ENCODE measurements at regions not wholly inside any gene's neighbourhood (a gene's known extent, or its start where the extent isn't known, plus 50 kb on each side); places are given as distances from the start of the nearest gene placed in this dataset.

DNA sequence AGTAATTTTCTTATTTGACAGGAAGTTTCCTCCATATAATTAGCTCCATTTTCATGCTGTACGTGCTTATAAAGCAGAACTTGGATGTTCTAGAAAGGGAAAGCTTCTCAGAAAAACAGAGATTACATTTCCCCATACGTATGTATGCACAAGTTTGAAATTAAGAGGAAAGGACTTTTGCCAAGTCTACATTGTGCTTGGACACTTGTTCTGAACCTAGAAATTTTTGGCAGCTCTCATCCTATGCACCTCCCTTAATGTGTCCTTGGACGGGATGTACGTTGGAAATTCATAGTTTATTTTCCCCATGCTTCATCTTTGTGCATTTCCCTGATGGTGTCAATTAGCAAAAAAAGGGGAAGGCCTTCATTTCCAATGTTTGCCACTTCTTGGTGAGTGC, 322.7 kb downstream of the BLID start:
- H3K27me3 Mint-ChIP-seq = peaks cover 6% of the 10 kb centered on the region
- no peaks in the 10 kb centered on the region for H3K36me3 Mint-ChIP-seq (ENCODE audit: insufficient read depth)
- no peaks in the 10 kb centered on the region for H3K4me1 Mint-ChIP-seq (ENCODE audit: low read depth)
- H3K27ac Mint-ChIP-seq = no peak overlapping the region
- no peak overlapping the region for H3K4me3 Mint-ChIP-seq (ENCODE audit: low read depth)
- no peak for TF ChIP-seq CTCF (IDR thresholded peaks at IDR 0.05; ENCODE audit: unreplicated experiment)
- DNase-seq (ENCODE audit: low spot score, unreplicated experiment) = no peak
- no peaks in the 10 kb centered on the region for H3K9me3 Mint-ChIP-seq (ENCODE audit: low read depth)

DNA sequence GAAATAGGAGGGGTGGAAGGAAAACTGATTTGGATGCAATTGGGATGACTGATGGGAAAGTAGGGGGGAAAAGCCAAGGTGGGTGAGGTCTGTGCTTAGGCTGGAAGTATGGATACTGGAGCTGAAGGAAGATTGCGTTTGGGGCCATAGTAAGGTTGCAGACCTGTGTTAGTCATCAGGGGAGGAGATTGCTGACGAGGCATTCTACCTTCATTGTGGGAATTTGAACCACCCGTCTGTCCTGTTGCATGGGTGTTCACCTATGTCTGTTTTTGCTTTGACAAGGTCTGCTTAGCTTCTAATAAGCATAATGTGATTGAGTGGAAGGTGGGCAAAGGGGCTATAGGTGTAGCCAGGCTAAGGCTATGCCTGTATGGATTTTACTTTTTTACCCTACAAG, 323.8 kb downstream of the BLID start:
- Mint-ChIP-seq H3K27me3 (peaks cover 6% of the 10 kb centered on the region), H3K36me3 (ENCODE audit: insufficient read depth) (no peaks in the 10 kb centered on the region), H3K4me1 (ENCODE audit: low read depth) (no peaks in the 10 kb centered on the region), H3K9me3 (ENCODE audit: low read depth) (no peaks in the 10 kb centered on the region), H3K4me3 (ENCODE audit: low read depth) (no peak overlapping the region), H3K27ac (no peak overlapping the region)
- DNase-seq (ENCODE audit: low spot score, unreplicated experiment) = no peak
- TF ChIP-seq CTCF (IDR thresholded peaks at IDR 0.05; ENCODE audit: unreplicated experiment) = no peak

DNA sequence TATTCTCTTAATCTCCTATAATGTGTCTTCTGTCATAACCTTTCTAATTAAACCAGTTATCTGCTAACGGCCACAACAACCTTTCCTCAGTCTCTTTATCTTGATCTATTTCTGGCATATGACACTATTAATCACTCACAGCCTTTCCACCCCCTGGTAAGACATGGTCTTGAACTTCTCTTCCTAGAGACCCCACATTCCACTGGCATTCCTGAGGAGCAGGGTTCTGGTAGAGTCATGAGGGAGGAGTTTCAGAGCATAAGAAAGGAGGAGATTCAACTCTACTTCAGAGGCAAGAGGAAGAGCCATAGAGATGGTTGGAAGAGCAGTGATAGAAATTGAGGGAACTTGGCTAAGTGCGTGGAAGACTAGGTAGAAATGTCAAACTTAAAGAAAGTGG, 325.6 kb downstream of the BLID start:
- H3K27me3 Mint-ChIP-seq = peaks cover 6% of the 10 kb centered on the region
- peaks cover 3% of the 10 kb centered on the region for H3K36me3 Mint-ChIP-seq (ENCODE audit: insufficient read depth)
- no peak for DNase-seq (ENCODE audit: low spot score, unreplicated experiment)
- no peak overlapping the region for H3K4me3 Mint-ChIP-seq (ENCODE audit: low read depth)
- H3K27ac Mint-ChIP-seq = no peak overlapping the region
- TF ChIP-seq CTCF (IDR thresholded peaks at IDR 0.05; ENCODE audit: unreplicated experiment) = no peak
- H3K4me1 Mint-ChIP-seq (ENCODE audit: low read depth) = no peaks in the 10 kb centered on the region
- peaks cover 6% of the 10 kb centered on the region for H3K9me3 Mint-ChIP-seq (ENCODE audit: low read depth)

GRCh38 chr11:121780971-121781370, 328.2 kb upstream of the SORL1-AS1 start:
- Mint-ChIP-seq H3K27me3 (no peaks in the 10 kb centered on the region), H3K36me3 (ENCODE audit: insufficient read depth) (peaks cover 1% of the 10 kb centered on the region), H3K9me3 (ENCODE audit: low read depth) (peaks cover 13% of the 10 kb centered on the region), H3K4me1 (ENCODE audit: low read depth) (peaks cover 4% of the 10 kb centered on the region), H3K4me3 (ENCODE audit: low read depth) (no peak overlapping the region), H3K27ac (no peak overlapping the region)
- DNase-seq (ENCODE audit: low spot score, unreplicated experiment) = no peak
- no peak for TF ChIP-seq CTCF (IDR thresholded peaks at IDR 0.05; ENCODE audit: unreplicated experiment)

- Mint-ChIP-seq H3K27ac (no peak overlapping the region), H3K27me3 (no peaks in the 10 kb centered on the region), H3K36me3 (ENCODE audit: insufficient read depth) (no peaks in the 10 kb centered on the region), H3K4me3 (ENCODE audit: low read depth) (no peak overlapping the region), H3K4me1 (ENCODE audit: low read depth) (peaks cover 4% of the 10 kb centered on the region), H3K9me3 (ENCODE audit: low read depth) (peaks cover 3% of the 10 kb centered on the region)
- TF ChIP-seq CTCF (IDR thresholded peaks at IDR 0.05; ENCODE audit: unreplicated experiment) = no peak
- DNase-seq (ENCODE audit: low spot score, unreplicated experiment) = no peak
Observed at GRCh38 chr11:121777056-121777455, 324.3 kb upstream of the SORL1-AS1 start.

Measured in progenitor cell of endocrine pancreas (in vitro differentiated cells).